ENCODE measurements at regions not wholly inside any gene's neighbourhood (a gene's known extent, or its start where the extent isn't known, plus 50 kb on each side); places are given as distances from the start of the nearest gene placed in this dataset.
"Not testable (repeated sequence)": the region's sequence is repeated elsewhere in the genome, so short reads cannot be mapped to it uniquely, and the experiment has no call there.

DNA sequence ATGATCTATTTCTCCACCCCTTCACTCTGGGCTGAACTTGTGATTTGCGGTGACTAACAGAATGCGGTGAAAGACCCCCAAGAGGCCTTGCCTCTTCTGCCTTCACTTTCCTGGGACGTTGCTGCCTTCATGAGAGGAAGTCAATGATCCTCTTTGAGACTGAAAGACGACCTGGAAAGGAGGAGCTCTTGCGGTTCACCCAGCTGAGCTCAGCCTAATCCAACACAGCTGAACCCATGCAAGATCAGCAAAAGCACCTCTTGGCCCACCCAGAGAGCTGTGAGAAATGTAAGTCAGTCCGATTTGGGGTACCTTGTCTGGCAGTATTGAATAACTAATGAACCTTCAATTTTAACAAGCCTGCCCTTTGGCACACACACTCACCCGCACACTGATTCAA is 767.4 kb upstream of the TPTE start:
- intact Hi-C loops (cut with DNase I): no loop called here
- TF ChIP-seq, protein P1, sequence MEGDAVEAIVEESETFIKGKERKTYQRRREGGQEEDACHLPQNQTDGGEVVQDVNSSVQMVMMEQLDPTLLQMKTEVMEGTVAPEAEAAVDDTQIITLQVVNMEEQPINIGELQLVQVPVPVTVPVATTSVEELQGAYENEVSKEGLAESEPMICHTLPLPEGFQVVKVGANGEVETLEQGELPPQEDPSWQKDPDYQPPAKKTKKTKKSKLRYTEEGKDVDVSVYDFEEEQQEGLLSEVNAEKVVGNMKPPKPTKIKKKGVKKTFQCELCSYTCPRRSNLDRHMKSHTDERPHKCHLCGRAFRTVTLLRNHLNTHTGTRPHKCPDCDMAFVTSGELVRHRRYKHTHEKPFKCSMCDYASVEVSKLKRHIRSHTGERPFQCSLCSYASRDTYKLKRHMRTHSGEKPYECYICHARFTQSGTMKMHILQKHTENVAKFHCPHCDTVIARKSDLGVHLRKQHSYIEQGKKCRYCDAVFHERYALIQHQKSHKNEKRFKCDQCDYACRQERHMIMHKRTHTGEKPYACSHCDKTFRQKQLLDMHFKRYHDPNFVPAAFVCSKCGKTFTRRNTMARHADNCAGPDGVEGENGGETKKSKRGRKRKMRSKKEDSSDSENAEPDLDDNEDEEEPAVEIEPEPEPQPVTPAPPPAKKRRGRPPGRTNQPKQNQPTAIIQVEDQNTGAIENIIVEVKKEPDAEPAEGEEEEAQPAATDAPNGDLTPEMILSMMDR (IDR thresholded peaks at IDR 0.05): no peak
- no peaks in the 10 kb centered on the region for H3K4me1 ChIP-seq
- H3K27ac ChIP-seq: no peak overlapping the region
- H3K27me3 ChIP-seq: peaks cover 0 to 10% (median 5%) of the 10 kb centered on the region in 7 donors
- no peak overlapping the region for H3K4me3 ChIP-seq
- H3K9me3 ChIP-seq: peaks cover 0 to 80% (median 0%) of the 10 kb centered on the region in 11 donors
- no peaks in the 10 kb centered on the region for H3K36me3 ChIP-seq
- ATAC-seq: no peak
- WGBS, 2 donors: 56 to 59% methylated on average over 7 of the region's 7 CpGs
- DNase-seq: no peak

DNA sequence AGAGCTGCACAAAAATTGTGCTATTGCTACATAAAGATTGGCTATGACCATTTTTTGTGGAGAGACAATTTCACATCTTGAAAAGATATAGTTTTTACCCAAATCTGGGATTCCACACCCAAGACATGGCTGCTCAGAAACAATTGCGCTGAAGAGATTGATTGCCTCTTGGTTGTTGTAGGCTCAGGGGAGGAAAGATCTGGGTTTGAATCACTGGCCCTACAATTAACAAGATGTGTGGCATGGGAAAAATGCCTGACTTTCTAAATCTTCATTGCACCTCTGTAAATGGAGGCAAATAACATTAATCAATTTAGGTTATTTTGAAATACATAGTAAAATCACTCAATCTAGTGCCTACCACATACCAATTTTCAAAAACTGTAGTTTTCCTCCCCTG is 766.9 kb upstream of the TPTE start:
- intact Hi-C loops (cut with DNase I); H3K4me3 ChIP-seq; DNase-seq; H3K36me3 ChIP-seq; H3K4me1 ChIP-seq; ATAC-seq; H3K27ac ChIP-seq: not testable (repeated sequence)
- Histone ChIP-seq H3K9me3 (peaks cover 0 to 83% (median 0%) of the 10 kb centered on the region in 11 donors), H3K27me3 (peaks cover 0 to 11% (median 5%) of the 10 kb centered on the region in 7 donors)
- 57 to 73% methylated on average over 1 of the region's 1 CpG for WGBS, 2 donors

DNA sequence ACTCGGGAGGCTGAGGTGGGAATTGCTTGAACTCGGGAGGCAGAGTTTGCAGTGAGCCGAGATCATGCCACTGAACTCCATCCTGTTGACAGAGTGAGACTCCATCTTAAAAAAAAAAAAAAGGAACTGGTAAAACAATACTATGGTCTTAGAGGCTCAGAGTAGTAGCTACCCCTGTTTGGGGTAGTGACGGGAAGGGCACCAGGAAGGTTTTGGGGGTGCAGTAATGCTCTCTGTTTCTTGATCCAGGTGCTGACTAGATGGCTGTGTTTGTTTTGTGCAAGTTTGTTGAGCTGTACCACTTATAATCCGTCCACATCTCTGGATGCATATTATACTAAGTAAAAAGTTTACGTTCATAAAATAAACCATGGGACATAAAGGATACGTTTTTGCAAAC is 765.8 kb upstream of the TPTE start:
- Histone ChIP-seq H3K4me1 (no peaks in the 10 kb centered on the region), H3K36me3 (no peaks in the 10 kb centered on the region), H3K9me3 (peaks cover 0 to 80% (median 0%) of the 10 kb centered on the region in 11 donors), H3K4me3 (no peak overlapping the region), H3K27me3 (peaks cover 0 to 11% (median 5%) of the 10 kb centered on the region in 7 donors), H3K27ac (no peak overlapping the region)
- intact Hi-C loops (cut with DNase I): no loop called here
- TF ChIP-seq, protein P1 (IDR thresholded peaks at IDR 0.05): no peak
- DNase-seq (no peak), ATAC-seq (no peak)
- 52 to 55% methylated on average over 7 of the region's 7 CpGs for WGBS, 2 donors

DNA sequence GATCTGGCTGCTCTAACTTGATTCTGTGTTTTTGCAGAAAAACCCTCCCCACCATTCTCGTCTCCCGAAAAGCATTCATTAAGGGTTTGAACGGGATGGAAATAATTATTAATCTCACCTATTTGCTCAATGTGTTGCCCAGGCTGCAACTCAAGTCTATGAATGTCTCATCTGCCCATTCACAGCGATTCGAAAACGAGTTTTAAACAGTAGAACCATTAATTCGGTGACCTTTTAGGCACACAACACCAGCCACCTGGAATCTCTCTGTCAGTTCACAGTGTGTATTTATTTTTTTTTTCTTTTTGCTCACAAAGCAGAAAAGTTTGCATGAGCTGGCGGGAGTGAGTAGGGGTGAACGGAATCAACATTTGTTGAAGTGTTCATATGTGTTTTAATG is 764.7 kb upstream of the TPTE start:
- ATAC-seq (no peak), DNase-seq (no peak)
- Histone ChIP-seq H3K4me3 (no peak overlapping the region), H3K9me3 (peaks cover 0 to 81% (median 0%) of the 10 kb centered on the region in 11 donors), H3K36me3 (no peaks in the 10 kb centered on the region), H3K4me1 (no peaks in the 10 kb centered on the region), H3K27ac (no peak overlapping the region), H3K27me3 (peaks cover 0 to 11% (median 0%) of the 10 kb centered on the region in 7 donors)
- TF ChIP-seq, protein P1 (IDR thresholded peaks at IDR 0.05): no peak
- intact Hi-C loops (cut with DNase I): no loop called here
- WGBS, 2 donors: 70 to 74% methylated on average over 9 of the region's 9 CpGs

DNA sequence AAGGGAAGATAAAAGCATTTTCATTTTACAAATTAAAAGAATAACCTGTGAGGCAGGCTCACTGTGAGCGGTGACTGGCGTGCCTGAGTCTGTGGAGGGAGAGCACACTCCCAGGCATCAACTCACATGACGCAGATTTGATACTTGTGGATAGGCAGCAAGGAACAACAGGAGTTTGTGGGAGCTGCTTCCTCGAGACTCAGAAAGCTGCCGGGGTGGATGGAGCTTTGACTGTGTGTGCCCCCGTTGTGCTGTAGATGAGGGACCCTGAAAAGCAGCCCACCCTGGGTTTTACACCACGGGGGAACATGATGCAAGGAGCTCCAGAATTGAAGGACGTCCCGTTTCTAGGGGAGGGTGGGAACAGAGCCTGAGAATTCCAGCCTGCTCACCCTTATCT is 764.3 kb upstream of the TPTE start:
- intact Hi-C loops (cut with DNase I): not testable (repeated sequence)

DNA sequence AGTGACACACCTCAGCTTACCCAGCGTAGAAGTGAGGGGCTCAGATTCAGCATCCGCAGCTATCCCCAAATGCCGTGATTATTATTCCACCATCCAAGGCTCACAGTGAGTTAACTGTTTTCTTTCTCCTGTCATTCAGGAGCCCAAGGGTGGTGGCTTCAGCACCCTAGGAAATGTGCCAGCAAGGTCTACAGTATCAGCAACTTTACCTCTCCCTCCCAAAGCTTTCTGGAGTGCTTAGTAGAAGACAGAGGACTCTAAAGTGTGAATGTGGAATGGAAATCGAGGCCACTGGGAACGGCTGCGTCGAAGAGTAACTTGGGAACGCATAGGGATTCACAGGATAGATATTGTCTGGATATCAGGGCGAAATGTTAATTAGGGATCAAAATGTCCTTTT is 763.8 kb upstream of the TPTE start:
- 72 to 78% methylated on average over 9 of the region's 9 CpGs for WGBS, 2 donors

More for the DNA sequence above, 764.3 kb upstream of the TPTE start:
- H3K36me3 ChIP-seq, H3K4me3 ChIP-seq, DNase-seq, H3K27ac ChIP-seq, ATAC-seq, H3K4me1 ChIP-seq: not testable (repeated sequence)
- Histone ChIP-seq H3K9me3 (peaks cover 0 to 84% (median 0%) of the 10 kb centered on the region in 11 donors), H3K27me3 (peaks cover 0 to 11% (median 0%) of the 10 kb centered on the region in 7 donors)
- 57 to 61% methylated on average over 9 of the region's 9 CpGs for WGBS, 2 donors

More for the DNA sequence above, 763.8 kb upstream of the TPTE start:
- H3K4me1 ChIP-seq; intact Hi-C loops (cut with DNase I); H3K4me3 ChIP-seq; DNase-seq; H3K36me3 ChIP-seq; ATAC-seq; H3K27ac ChIP-seq: not testable (repeated sequence)
- peaks cover 0 to 11% (median 0%) of the 10 kb centered on the region in 7 donors for H3K27me3 ChIP-seq
- H3K9me3 ChIP-seq: peaks cover 0 to 85% (median 0%) of the 10 kb centered on the region in 11 donors

All from heart right ventricle (tissue), 16 donors.